Thoracic aorta (tissue), 2 donors: ENCODE measurements at regions not wholly inside any gene's neighbourhood (a gene's known extent, or its start where the extent isn't known, plus 50 kb on each side); places are given as distances from the start of the nearest gene placed in this dataset.

Experiments used
- ATAC-seq: fragments of 150-250 bp; one replicate; pipeline ENCODE4 v1.8.0; 2017; ENCODE audit warnings: low read depth; ENCODE audit not compliant: insufficient number of reproducible peaks, low FRiP score
- DNase-seq: peaks from one replicate; pipeline ENCODE4 v3.0.0-alpha.2; 2020; ENCODE audit warnings: low spot score
- H3K27ac ChIP-seq, 2 donors: fragments of 200-600 bp; sonication (generic); 1 replicate in 1 of 2; 2 replicates in 1 of 2; pipeline ENCODE4 v1.5.1; 2016; ENCODE audit warnings: mild to moderate bottlenecking in 2 of 2, moderate library complexity in 2 of 2
- H3K27me3 ChIP-seq: fragments of 200-600 bp; sonication (generic); replicated peaks from 2 replicates; pipeline ENCODE4 v1.6.0; 2016; ENCODE audit warnings: mild to moderate bottlenecking; ENCODE audit not compliant: insufficient read depth
- H3K36me3 ChIP-seq: fragments of 200-600 bp; sonication (generic); one replicate; pipeline ENCODE4 v1.5.1; 2016
- H3K4me1 ChIP-seq, 2 donors: fragments of 200-600 bp; sonication (generic); 1 replicate in 1 of 2; 2 replicates in 1 of 2; pipeline versions ENCODE4 v1.5.1 to v1.6.0; 2016; ENCODE audit warnings: low read depth in 2 of 2, mild to moderate bottlenecking in 1 of 2; ENCODE audit not compliant: control insufficient read depth in 1 of 2
- H3K4me3 ChIP-seq: fragments of 200-600 bp; sonication (generic); 2 replicates; pipeline ENCODE4 v1.5.1; 2016; ENCODE audit warnings: mild to moderate bottlenecking
- H3K9me3 ChIP-seq: fragments of 200-600 bp; sonication (generic); 2 replicates; pipeline ENCODE4 v1.5.1; 2016
- TF ChIP-seq, protein P1 (sequence below): fragments of 200-600 bp; sonication (generic); IDR thresholded peaks from one replicate; pipeline ENCODE4 v1.5.1; 2019; ENCODE audit warnings: antibody characterized with exemption

DNA sequence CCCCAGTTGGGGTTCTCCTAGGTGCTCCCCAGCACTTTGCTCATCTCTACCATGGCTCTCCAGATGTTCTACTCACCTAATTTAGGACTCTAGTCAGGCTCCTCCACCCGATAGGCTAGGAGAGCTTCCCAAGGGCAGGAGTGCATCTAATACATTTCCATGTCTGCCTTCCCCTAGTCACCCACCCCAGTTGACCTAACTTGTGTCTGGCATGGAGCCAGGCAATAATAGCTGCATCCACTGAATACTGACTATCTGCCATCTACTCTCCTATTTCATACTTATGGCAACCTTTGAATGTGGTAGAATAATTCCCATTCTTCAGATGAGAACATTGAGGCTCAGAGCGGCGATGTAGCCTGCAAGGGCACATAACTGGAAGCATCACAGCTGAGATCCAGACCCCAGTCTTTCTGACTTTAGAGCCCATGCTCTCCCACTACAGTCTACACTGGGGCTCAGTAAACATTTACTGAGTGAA, 71.8 kb upstream of the YWHAQ start:
- peaks cover 4 to 8% of the 10 kb centered on the region in 2 donors for H3K4me1 ChIP-seq
- no peaks in the 10 kb centered on the region for H3K27me3 ChIP-seq
- DNase-seq (no peak), ATAC-seq (no peak)
- H3K4me3 ChIP-seq = no peak overlapping the region
- no peak overlapping the region for H3K27ac ChIP-seq
- no peaks in the 10 kb centered on the region for H3K36me3 ChIP-seq
- no peaks in the 10 kb centered on the region for H3K9me3 ChIP-seq
- TF ChIP-seq, protein P1, sequence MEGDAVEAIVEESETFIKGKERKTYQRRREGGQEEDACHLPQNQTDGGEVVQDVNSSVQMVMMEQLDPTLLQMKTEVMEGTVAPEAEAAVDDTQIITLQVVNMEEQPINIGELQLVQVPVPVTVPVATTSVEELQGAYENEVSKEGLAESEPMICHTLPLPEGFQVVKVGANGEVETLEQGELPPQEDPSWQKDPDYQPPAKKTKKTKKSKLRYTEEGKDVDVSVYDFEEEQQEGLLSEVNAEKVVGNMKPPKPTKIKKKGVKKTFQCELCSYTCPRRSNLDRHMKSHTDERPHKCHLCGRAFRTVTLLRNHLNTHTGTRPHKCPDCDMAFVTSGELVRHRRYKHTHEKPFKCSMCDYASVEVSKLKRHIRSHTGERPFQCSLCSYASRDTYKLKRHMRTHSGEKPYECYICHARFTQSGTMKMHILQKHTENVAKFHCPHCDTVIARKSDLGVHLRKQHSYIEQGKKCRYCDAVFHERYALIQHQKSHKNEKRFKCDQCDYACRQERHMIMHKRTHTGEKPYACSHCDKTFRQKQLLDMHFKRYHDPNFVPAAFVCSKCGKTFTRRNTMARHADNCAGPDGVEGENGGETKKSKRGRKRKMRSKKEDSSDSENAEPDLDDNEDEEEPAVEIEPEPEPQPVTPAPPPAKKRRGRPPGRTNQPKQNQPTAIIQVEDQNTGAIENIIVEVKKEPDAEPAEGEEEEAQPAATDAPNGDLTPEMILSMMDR = no peak

DNA sequence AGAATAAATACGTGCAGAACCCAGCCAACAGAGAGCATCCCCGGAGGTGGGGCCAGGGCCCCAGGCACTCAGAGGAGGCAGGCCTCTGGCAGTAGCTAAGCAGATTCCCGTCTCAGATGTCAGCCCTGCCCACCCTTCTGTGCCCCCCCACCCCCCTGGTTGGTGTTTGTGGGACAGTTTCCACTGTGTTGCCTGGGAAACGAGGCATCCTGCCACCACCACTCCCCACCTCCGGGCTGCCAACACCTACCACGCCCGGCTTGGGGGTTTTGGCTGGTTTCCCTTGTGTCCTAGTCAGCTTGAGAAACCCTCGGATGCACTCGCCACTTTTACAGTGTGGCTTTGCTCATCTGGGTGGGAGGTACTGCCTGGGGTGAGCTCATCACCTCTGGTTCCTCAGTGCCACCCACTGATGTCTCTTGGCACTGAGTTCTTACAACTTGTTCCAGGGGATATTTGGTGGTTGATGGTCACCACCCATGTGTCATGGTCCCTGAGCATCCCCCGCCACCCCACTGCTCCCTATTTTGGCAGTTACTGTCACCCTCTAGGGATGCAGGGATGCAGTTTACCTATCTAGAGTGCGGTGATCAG, 72.4 kb upstream of the YWHAQ start:
- no peaks in the 10 kb centered on the region for H3K9me3 ChIP-seq
- H3K4me1 ChIP-seq = peaks cover 4 to 8% of the 10 kb centered on the region in 2 donors
- H3K27ac ChIP-seq = no peak overlapping the region
- TF ChIP-seq, protein P1 = no peak
- DNase-seq = no peak
- no peaks in the 10 kb centered on the region for H3K27me3 ChIP-seq
- no peak overlapping the region for H3K4me3 ChIP-seq
- ATAC-seq = no peak
- no peaks in the 10 kb centered on the region for H3K36me3 ChIP-seq

DNA sequence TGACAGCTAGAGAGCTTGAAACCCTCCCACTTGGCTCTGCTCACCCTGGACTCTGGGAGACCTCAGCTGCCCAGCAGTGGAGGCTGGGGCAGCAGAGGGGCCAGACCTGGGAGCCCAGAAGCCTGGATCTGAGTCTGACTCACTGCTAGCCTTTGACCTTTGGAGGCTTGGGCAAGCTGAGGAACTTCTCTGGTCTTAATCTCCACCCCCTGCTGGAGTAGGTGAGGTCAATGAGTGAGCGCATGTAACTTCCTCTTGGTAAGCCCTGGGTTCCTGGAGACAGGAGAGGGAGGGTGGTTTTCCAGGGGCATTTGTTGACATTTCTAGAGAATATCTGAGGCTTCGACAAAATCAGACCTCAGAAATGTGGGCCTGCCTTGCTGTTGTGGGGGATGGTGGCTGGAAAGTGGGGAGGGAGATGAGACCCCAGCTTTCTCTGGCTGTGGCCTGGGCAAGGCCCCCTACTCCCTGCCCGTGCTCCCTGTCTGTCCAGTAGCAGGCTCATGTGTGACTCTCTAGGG, 73.0 kb upstream of the YWHAQ start:
- DNase-seq = no peak
- no peaks in the 10 kb centered on the region for H3K36me3 ChIP-seq
- no peaks in the 10 kb centered on the region for H3K9me3 ChIP-seq
- TF ChIP-seq, protein P1 = no peak
- peaks cover 4 to 8% of the 10 kb centered on the region in 2 donors for H3K4me1 ChIP-seq
- H3K27ac ChIP-seq = no peak overlapping the region
- ATAC-seq = no peak
- no peaks in the 10 kb centered on the region for H3K27me3 ChIP-seq
- H3K4me3 ChIP-seq = no peak overlapping the region

DNA sequence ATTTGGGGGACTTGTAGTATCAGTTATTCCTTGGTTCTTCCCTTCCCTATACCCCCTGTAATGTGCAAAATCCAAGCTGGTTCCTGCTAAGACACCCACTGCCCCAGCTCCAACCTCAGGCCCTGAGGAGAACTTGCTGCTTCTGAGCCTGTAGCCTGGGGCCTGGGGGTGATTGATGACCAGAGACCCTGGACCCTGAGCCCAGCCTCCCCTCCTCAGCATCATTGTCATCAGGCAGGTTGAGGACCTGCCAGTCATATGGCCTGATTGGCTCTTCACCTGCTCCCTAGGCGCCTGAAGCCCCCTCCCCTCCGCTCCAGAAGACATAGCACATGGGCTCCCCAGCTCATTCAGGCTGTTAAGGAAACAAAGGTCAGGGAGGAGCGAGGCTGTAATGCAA, 73.8 kb upstream of the YWHAQ start:
- Histone ChIP-seq H3K36me3 (no peaks in the 10 kb centered on the region), H3K27me3 (no peaks in the 10 kb centered on the region), H3K4me3 (no peak overlapping the region), H3K9me3 (no peaks in the 10 kb centered on the region), H3K4me1 (peaks cover 4% of the 10 kb centered on the region in 2 donors), H3K27ac (no peak overlapping the region)
- TF ChIP-seq, protein P1 = no peak
- DNase-seq (no peak), ATAC-seq (no peak)

DNA sequence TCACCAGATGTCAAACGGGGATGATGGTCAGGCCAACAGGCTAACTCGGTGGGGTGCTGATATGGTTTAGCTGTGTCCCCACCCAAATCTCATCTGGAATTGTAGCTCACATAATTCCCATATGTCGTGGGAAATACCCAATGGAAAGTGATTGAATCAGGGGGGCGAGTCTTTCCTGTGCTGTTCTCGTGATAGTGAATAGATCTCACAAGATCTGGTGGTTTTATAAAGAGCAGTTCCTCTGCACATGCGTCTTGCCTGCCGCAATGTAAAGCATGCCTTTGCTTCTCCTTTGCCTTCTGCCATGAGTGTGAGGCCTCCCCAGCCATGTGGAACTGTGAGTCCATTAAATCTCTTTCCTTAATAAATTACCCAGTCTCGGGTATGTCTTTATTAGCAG, 74.4 kb upstream of the YWHAQ start:
- Histone ChIP-seq H3K4me3 (no peak overlapping the region), H3K27ac (no peak overlapping the region), H3K27me3 (no peaks in the 10 kb centered on the region), H3K4me1 (peaks cover 0 to 4% of the 10 kb centered on the region in 2 donors), H3K9me3 (no peaks in the 10 kb centered on the region), H3K36me3 (no peaks in the 10 kb centered on the region)
- TF ChIP-seq, protein P1 = no peak
- no peak for DNase-seq
- ATAC-seq = no peak
